H1 (cell line): ENCODE measurements at regions not wholly inside any gene's neighbourhood (a gene's known extent, or its start where the extent isn't known, plus 50 kb on each side); places are given as distances from the start of the nearest gene placed in this dataset.

Source experiments
- CBX5 ChIP-seq: fragments of 300-800, 300-1000 bp; sonication (generic); IDR thresholded peaks from 2 replicates; pipeline ENCODE4 v1.7.1; 2016; ENCODE audit warnings: antibody characterized with exemption, low read length, low read depth
- CTBP2 ChIP-seq: IDR thresholded peaks from 2 replicates; pipeline ENCODE4 v1.7.0; 2011; ENCODE audit warnings: borderline replicate concordance, mild to moderate bottlenecking, moderate library complexity, mixed read lengths, low read length; ENCODE audit not compliant: insufficient read depth, insufficient read length
- YY1 ChIP-seq: IDR thresholded peaks from 2 replicates; pipeline ENCODE4 v1.6.1; 2011; ENCODE audit warnings: low read depth, mild to moderate bottlenecking, low read length

DNA sequence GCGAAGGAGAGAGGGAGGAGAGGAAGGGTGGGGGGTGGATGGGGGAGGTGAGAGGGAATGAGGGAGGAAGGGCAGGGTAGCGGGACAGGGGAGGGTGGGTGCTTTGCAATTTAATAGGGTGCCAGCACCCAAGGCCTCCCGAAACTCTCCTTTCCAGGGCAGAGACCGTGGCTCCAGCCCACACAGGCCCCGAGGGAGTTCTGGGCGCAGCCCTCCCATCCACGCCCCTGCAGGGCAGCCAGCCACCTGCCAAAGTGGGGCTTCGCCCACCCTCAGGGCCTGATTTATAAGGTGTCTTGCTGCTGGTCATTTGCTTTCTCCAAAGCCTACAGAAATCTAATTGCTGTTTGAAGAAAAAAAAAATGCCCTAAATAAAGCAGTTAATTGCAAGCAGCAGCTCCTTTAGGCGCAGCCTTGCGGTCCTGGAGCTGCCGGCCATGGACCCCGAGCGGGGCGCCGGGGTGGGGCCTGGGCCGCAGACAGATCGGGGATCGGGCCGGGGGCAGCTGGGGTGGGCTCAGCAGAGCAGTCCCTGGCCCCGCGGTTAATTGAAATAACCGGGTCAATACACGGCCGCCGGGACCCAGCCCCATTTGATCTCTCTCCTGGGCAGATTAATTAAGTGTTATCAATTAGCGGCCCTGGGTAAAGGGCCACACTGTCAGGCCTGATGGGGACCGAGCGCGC lies 106.0 kb upstream of the NKX1-1 start (continued):
- TF ChIP-seq CBX5 (no peak), CTBP2 (no peak), YY1 (no peak)
